Ishikawa (cell line): ENCODE measurements at regions not wholly inside any gene's neighbourhood (a gene's known extent, or its start where the extent isn't known, plus 50 kb on each side); places are given as distances from the start of the nearest gene placed in this dataset.

Source experiments
- CEBPB ChIP-seq: IDR thresholded peaks from 2 replicates; pipeline ENCODE4 v1.6.1; 2012
- CREB1 ChIP-seq: IDR thresholded peaks from 2 replicates; pipeline ENCODE4 v1.6.1; 2012; ENCODE audit warnings: low read depth
- EGR1 ChIP-seq: IDR thresholded peaks from 2 replicates; pipeline ENCODE4 v1.6.1; 2012
- EP300 ChIP-seq: IDR thresholded peaks from 2 replicates; pipeline ENCODE4 v1.6.1; 2012; ENCODE audit warnings: borderline replicate concordance
- FOXM1 ChIP-seq: IDR thresholded peaks from 2 replicates; pipeline ENCODE4 v1.6.1; 2012; ENCODE audit warnings: low read depth, borderline replicate concordance
- NFIC ChIP-seq: IDR thresholded peaks from 2 replicates; pipeline ENCODE4 v1.6.1; 2012
- RAD21 ChIP-seq: IDR thresholded peaks from 2 replicates; pipeline ENCODE4 v1.6.1; 2012; ENCODE audit warnings: low read depth
- TAF1 ChIP-seq: IDR thresholded peaks from 2 replicates; pipeline ENCODE4 v1.6.1; 2012; ENCODE audit warnings: low read depth, mild to moderate bottlenecking
- TCF12 ChIP-seq: IDR thresholded peaks from 2 replicates; pipeline ENCODE4 v1.6.1; 2012; ENCODE audit warnings: low read depth
- TEAD4 ChIP-seq: IDR thresholded peaks from 2 replicates; pipeline ENCODE4 v1.6.1; 2012
- YY1 ChIP-seq: IDR thresholded peaks from 2 replicates; pipeline ENCODE4 v1.6.1; 2012; ENCODE audit warnings: low read depth
- ZBTB7A ChIP-seq: IDR thresholded peaks from 2 replicates; pipeline ENCODE4 v1.6.1; 2012; ENCODE audit warnings: low read depth
- TF ChIP-seq, protein P1 (sequence below): IDR thresholded peaks from 2 replicates; pipeline ENCODE4 v1.6.1; 2012; ENCODE audit warnings: low read depth, mild to moderate bottlenecking
- TF ChIP-seq, protein P2 (sequence below): IDR thresholded peaks from 2 replicates; pipeline ENCODE4 v1.6.1; 2012
- TF ChIP-seq, protein P3 (sequence below): IDR thresholded peaks from 2 replicates; pipeline ENCODE4 v1.6.1; 2012

DNA sequence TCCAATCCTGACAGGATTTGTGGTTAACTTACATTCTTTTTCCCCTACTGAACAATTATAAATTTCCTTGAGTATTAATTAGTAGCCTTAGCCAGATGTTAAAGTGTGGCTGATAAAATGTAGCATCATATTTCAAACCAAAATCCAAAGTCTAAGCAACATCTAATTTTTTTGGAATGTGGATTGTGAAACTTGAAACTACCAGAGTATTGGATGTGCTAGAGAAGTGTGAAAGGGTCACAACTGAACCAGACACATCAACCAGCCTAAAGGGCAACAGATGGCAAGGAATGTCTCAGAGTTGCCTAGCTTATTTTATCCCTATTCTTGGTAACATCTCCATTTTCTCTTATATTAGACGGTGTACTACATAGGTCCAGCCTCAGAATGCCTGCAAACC, 153.1 kb upstream of the DCN start:
- TF ChIP-seq RAD21 (no peak), EP300 (no peak)

DNA sequence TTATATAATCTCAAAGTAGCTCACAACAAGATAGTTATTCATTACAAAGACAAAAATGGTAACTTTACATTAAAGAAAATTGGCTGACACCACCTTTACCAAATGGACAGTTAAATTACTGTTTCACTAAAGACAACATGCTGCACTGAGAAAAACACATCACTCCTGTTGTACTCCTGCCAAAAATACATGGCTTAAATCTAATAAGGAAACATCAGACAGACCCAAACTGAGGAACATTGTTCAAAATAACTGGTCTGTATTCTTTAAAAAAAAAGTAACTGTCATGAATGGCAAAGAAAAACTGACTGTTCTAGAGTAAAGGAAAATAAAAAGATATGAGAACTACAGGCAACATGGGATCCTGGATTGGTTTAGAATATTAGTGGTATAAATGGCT, 151.3 kb upstream of the DCN start:
- TF ChIP-seq NFIC: no peak
- no peak for TF ChIP-seq EGR1
- no peak for TF ChIP-seq FOXM1
- no peak for TF ChIP-seq ZBTB7A
- no peak for TF ChIP-seq CEBPB
- no peak for TF ChIP-seq YY1
- TF ChIP-seq, protein P1, sequence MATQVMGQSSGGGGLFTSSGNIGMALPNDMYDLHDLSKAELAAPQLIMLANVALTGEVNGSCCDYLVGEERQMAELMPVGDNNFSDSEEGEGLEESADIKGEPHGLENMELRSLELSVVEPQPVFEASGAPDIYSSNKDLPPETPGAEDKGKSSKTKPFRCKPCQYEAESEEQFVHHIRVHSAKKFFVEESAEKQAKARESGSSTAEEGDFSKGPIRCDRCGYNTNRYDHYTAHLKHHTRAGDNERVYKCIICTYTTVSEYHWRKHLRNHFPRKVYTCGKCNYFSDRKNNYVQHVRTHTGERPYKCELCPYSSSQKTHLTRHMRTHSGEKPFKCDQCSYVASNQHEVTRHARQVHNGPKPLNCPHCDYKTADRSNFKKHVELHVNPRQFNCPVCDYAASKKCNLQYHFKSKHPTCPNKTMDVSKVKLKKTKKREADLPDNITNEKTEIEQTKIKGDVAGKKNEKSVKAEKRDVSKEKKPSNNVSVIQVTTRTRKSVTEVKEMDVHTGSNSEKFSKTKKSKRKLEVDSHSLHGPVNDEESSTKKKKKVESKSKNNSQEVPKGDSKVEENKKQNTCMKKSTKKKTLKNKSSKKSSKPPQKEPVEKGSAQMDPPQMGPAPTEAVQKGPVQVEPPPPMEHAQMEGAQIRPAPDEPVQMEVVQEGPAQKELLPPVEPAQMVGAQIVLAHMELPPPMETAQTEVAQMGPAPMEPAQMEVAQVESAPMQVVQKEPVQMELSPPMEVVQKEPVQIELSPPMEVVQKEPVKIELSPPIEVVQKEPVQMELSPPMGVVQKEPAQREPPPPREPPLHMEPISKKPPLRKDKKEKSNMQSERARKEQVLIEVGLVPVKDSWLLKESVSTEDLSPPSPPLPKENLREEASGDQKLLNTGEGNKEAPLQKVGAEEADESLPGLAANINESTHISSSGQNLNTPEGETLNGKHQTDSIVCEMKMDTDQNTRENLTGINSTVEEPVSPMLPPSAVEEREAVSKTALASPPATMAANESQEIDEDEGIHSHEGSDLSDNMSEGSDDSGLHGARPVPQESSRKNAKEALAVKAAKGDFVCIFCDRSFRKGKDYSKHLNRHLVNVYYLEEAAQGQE: no peak
- TF ChIP-seq RAD21: no peak
- TF ChIP-seq, protein P2, sequence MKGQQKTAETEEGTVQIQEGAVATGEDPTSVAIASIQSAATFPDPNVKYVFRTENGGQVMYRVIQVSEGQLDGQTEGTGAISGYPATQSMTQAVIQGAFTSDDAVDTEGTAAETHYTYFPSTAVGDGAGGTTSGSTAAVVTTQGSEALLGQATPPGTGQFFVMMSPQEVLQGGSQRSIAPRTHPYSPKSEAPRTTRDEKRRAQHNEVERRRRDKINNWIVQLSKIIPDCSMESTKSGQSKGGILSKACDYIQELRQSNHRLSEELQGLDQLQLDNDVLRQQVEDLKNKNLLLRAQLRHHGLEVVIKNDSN: no peak
- no peak for TF ChIP-seq EP300
- TF ChIP-seq TEAD4: no peak
- TF ChIP-seq CREB1: no peak

DNA sequence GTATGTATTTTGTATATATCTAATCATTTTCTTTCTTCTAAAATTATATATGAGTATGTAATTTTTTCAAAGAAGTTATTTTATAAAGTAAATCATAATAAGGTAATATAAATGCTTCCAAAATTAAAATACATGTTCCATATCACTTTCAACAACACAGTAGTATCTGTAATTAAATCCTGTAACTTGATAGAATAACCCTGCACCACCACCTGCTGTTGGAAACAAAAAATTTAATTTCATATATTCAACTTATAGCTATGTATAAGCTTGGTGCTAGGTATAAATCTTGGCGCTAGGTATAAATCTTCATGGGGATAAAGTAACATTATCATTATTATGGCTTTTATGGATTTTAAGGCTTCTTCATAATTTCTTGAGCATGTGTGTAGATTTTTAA, 149.7 kb upstream of the DCN start:
- TF ChIP-seq EGR1 (no peak), YY1 (no peak), CREB1 (no peak), CEBPB (no peak), NFIC (no peak), TEAD4 (no peak), EP300 (no peak), FOXM1 (no peak), RAD21 (no peak), TAF1 (no peak), ZBTB7A (no peak), TCF12 (no peak)
- TF ChIP-seq, protein P1: no peak
- TF ChIP-seq, protein P2: no peak

DNA sequence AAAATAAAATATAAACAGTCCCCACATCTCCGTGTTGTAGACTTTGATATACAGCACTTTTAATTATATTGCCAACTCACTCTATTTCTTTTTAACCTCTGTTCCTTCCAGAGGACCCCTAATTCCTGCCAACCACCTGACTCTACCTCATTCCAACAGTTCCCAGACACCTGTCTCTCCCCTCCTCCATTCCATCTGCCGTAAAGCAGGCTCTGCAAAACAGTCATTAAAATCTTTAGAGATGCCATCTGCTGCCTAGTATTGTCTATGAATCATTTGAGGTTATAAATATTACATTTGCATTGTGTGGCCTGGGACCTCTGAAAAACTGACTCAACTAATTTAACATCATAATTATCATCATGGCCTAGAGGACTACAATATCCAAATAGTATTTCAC, 148.8 kb upstream of the DCN start:
- no peak for TF ChIP-seq ZBTB7A
- TF ChIP-seq CEBPB: no peak
- TF ChIP-seq TEAD4: no peak
- TF ChIP-seq NFIC: no peak
- TF ChIP-seq EP300: no peak
- TF ChIP-seq, protein P3, sequence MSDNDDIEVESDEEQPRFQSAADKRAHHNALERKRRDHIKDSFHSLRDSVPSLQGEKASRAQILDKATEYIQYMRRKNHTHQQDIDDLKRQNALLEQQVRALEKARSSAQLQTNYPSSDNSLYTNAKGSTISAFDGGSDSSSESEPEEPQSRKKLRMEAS: no peak
- TF ChIP-seq, protein P2: no peak
- TF ChIP-seq TCF12: no peak
- TF ChIP-seq CREB1: no peak

DNA sequence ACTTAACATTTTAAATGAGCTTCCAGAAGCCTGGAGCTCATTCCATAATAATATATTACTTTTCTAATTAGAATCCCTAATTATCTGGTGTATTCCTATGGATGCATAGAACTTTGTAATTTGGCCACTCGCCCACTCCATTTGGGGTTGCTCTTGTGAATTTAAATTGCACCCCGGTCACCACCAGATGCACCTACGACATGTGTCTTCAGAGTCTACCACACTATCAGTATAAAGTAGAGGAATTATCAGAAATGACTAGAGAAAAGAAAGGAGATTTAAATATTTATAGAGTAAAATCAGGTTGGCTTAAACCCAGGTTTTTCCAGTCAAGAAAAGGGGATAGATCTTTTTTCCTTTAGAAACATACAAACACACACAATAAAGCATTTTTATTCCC, 145.8 kb upstream of the DCN start:
- no peak for TF ChIP-seq TCF12
- TF ChIP-seq YY1: no peak
- no peak for TF ChIP-seq TEAD4
- no peak for TF ChIP-seq EP300
- TF ChIP-seq EGR1: no peak
- no peak for TF ChIP-seq CEBPB
- TF ChIP-seq RAD21: no peak
- TF ChIP-seq ZBTB7A: no peak
- TF ChIP-seq, protein P2: no peak
- TF ChIP-seq, protein P1: no peak
- TF ChIP-seq, protein P3: no peak
- TF ChIP-seq CREB1: no peak
- TF ChIP-seq TAF1: no peak
